ENCODE measurements at regions not wholly inside any gene's neighbourhood (a gene's known extent, or its start where the extent isn't known, plus 50 kb on each side); places are given as distances from the start of the nearest gene placed in this dataset.
"Not testable (repeated sequence)": the region's sequence is repeated elsewhere in the genome, so short reads cannot be mapped to it uniquely, and the experiment has no call there.

- DNase-seq (ENCODE audit: low spot score in 2 of 2) (no peak), ATAC-seq (replicated peaks; ENCODE audit: extremely low read depth, poor library complexity, severe bottlenecking) (no peak)
- Mint-ChIP-seq H3K4me1 (no peaks in the 10 kb centered on the region), H3K9me3 (no peaks in the 10 kb centered on the region), H3K4me3 (no peak overlapping the region), H3K27ac (ENCODE audit: low read depth) (no peak overlapping the region), H3K27me3 (peaks cover 66% of the 10 kb centered on the region), H3K36me3 (ENCODE audit: insufficient read depth) (no peaks in the 10 kb centered on the region)
These were observed 84.1 kb upstream of the CPHXL start for GRCh38 chr16:75810342-75810741.

DNA sequence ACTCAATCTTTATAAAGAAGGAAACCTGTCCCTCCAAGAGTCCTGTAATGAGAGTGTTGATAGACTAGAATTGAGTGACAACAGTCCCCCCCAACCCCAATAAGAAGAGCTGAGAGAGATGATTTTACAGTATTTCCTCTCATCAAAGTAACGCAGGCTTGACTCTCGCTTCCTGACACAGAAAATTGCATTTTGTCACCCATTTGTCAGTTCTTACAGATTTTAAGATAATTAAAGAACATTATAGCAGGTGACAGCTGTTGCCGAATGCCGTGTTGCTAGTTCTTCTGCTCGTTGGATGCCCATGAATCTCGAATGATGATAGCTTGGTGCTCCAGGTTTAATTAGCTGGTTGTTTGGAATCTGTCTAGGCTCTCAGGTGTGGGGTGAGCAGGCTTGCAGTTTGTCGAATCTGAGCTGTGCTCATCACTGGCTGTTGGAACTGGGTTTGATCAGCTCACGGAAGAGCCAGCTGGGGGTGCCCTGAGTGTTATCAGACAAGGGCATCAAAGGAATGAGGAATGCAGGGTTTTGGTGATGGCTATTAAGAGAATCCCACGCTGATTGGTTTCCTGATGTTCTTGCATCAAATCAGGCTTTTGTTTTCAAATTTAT is 84.8 kb upstream of the CPHXL start:
- ATAC-seq (replicated peaks; ENCODE audit: extremely low read depth, poor library complexity, severe bottlenecking) (no peak), DNase-seq (ENCODE audit: low spot score in 2 of 2) (no peak)
- Mint-ChIP-seq H3K4me1 (no peaks in the 10 kb centered on the region), H3K27me3 (peaks cover 61% of the 10 kb centered on the region), H3K36me3 (ENCODE audit: insufficient read depth) (no peaks in the 10 kb centered on the region), H3K27ac (ENCODE audit: low read depth) (no peak overlapping the region), H3K9me3 (no peaks in the 10 kb centered on the region), H3K4me3 (no peak overlapping the region)

DNA sequence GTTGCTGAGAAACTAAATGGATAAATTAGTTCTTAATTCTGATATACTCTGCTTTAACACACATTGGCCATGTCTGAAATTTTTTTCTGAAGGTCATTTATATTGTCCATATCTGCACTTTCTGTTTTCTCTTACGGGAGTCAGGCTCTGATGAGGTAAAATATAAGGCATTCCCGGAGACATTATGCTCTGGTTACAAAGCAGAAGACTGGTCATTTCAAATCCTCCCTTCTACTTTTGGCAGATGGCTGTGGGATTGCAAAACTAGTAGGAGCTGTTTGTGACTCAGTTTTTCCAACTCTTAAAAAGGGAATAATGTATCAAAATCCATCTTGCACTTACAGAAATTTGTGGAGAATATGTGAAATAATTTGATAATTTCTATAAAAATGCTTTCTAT is 92.2 kb upstream of the CPHXL start:
- no peak for DNase-seq (ENCODE audit: low spot score in 2 of 2)
- Mint-ChIP-seq H3K9me3 (no peaks in the 10 kb centered on the region), H3K4me1 (no peaks in the 10 kb centered on the region), H3K4me3 (no peak overlapping the region), H3K27me3 (peaks cover 40% of the 10 kb centered on the region), H3K36me3 (ENCODE audit: insufficient read depth) (no peaks in the 10 kb centered on the region), H3K27ac (ENCODE audit: low read depth) (no peak overlapping the region)
- ATAC-seq (replicated peaks; ENCODE audit: extremely low read depth, poor library complexity, severe bottlenecking), result no peak

DNA sequence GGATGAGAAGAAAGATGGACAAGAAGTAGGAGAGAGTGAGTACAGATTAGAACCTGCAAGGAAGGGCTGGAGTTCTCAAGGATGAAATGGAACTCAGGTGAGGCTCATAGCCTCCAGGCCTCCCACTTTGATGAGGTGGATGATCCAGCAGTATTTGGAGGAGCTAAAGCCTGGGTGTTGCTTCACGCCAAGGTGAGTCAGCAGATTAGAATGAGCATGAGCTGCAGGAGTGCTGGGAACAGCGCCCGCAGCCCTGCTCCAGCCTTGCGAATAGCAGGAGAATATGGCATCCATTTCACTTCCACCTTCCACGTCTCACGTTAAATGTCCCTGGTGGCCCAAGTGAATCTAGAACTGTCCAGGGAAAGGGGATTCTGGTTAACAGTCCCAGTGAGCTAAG is 94.4 kb upstream of the CPHXL start:
- no peak overlapping the region for H3K4me3 Mint-ChIP-seq
- ATAC-seq (replicated peaks; ENCODE audit: extremely low read depth, poor library complexity, severe bottlenecking), result no peak
- DNase-seq (ENCODE audit: low spot score in 2 of 2), result no peak
- no peaks in the 10 kb centered on the region for H3K4me1 Mint-ChIP-seq
- no peaks in the 10 kb centered on the region for H3K36me3 Mint-ChIP-seq (ENCODE audit: insufficient read depth)
- no peak overlapping the region for H3K27ac Mint-ChIP-seq (ENCODE audit: low read depth)
- peaks cover 21% of the 10 kb centered on the region for H3K27me3 Mint-ChIP-seq
- no peaks in the 10 kb centered on the region for H3K9me3 Mint-ChIP-seq

GRCh38 chr16:75821117-75821516 is 94.8 kb upstream of the CPHXL start:
- Mint-ChIP-seq H3K27me3 (peaks cover 19% of the 10 kb centered on the region), H3K4me3 (no peak overlapping the region), H3K4me1 (no peaks in the 10 kb centered on the region), H3K9me3 (no peaks in the 10 kb centered on the region), H3K27ac (ENCODE audit: low read depth) (no peak overlapping the region), H3K36me3 (ENCODE audit: insufficient read depth) (no peaks in the 10 kb centered on the region)
- DNase-seq (ENCODE audit: low spot score in 2 of 2) (no peak), ATAC-seq (replicated peaks; ENCODE audit: extremely low read depth, poor library complexity, severe bottlenecking) (no peak)

- H3K4me1 Mint-ChIP-seq; DNase-seq (ENCODE audit: low spot score in 2 of 2); H3K36me3 Mint-ChIP-seq (ENCODE audit: insufficient read depth); H3K4me3 Mint-ChIP-seq; ATAC-seq (replicated peaks; ENCODE audit: extremely low read depth, poor library complexity, severe bottlenecking); H3K27ac Mint-ChIP-seq (ENCODE audit: low read depth): not testable (repeated sequence)
- Mint-ChIP-seq H3K27me3 (peaks cover 20% of the 10 kb centered on the region), H3K9me3 (peaks cover 16% of the 10 kb centered on the region)
These were observed 99.5 kb upstream of the CPHXL start for GRCh38 chr16:75825750-75826149.

GRCh38 chr16:75827372-75828038 is 101.2 kb upstream of the CPHXL start:
- not testable (repeated sequence) for H3K36me3 Mint-ChIP-seq (ENCODE audit: insufficient read depth); ATAC-seq (replicated peaks; ENCODE audit: extremely low read depth, poor library complexity, severe bottlenecking); DNase-seq (ENCODE audit: low spot score in 2 of 2); H3K27ac Mint-ChIP-seq (ENCODE audit: low read depth); H3K4me1 Mint-ChIP-seq; H3K4me3 Mint-ChIP-seq
- peaks cover 21% of the 10 kb centered on the region for H3K9me3 Mint-ChIP-seq
- H3K27me3 Mint-ChIP-seq, result peaks cover 28% of the 10 kb centered on the region

DNA sequence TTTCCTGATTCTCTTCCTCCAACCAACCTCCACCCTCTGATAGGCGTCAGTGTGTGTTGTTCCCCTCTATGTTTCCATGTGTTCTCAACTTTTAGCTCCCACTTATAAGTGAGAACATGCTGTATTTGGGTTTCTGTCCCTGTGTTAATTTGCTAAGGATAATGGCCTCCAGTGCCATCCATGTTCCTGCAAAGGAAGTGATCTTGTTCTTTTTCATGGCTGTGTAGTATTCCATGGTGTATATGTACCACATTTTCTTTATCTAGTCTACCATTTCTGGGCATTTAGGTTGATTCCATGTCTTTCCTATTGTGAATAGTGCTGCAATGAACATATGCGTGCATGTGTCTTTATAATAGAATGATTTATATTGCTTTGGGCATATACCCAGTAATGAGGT is 107.1 kb upstream of the CPHXL start:
- H3K27ac Mint-ChIP-seq (ENCODE audit: low read depth); H3K4me3 Mint-ChIP-seq; DNase-seq (ENCODE audit: low spot score in 2 of 2); H3K4me1 Mint-ChIP-seq; ATAC-seq (replicated peaks; ENCODE audit: extremely low read depth, poor library complexity, severe bottlenecking); H3K36me3 Mint-ChIP-seq (ENCODE audit: insufficient read depth): not testable (repeated sequence)
- H3K27me3 Mint-ChIP-seq, result peaks cover 45% of the 10 kb centered on the region
- peaks cover 22% of the 10 kb centered on the region for H3K9me3 Mint-ChIP-seq

- peaks cover 9% of the 10 kb centered on the region for H3K9me3 Mint-ChIP-seq
- H3K4me1 Mint-ChIP-seq, result no peaks in the 10 kb centered on the region
- no peaks in the 10 kb centered on the region for H3K36me3 Mint-ChIP-seq (ENCODE audit: insufficient read depth)
- no peak for DNase-seq (ENCODE audit: low spot score in 2 of 2)
- no peak overlapping the region for H3K4me3 Mint-ChIP-seq
- no peak overlapping the region for H3K27ac Mint-ChIP-seq (ENCODE audit: low read depth)
- peaks cover 17% of the 10 kb centered on the region for H3K27me3 Mint-ChIP-seq
- no peak for ATAC-seq (replicated peaks; ENCODE audit: extremely low read depth, poor library complexity, severe bottlenecking)
These were observed 110.2 kb upstream of the CPHXL start for GRCh38 chr16:75836347-75837010.

GRCh38 chr16:75837264-75837663 is 111.0 kb upstream of the CPHXL start:
- H3K9me3 Mint-ChIP-seq, result peaks cover 9% of the 10 kb centered on the region
- no peak overlapping the region for H3K4me3 Mint-ChIP-seq
- no peak overlapping the region for H3K27ac Mint-ChIP-seq (ENCODE audit: low read depth)
- H3K27me3 Mint-ChIP-seq, result peaks cover 17% of the 10 kb centered on the region
- H3K4me1 Mint-ChIP-seq, result no peaks in the 10 kb centered on the region
- no peak for DNase-seq (ENCODE audit: low spot score in 2 of 2)
- ATAC-seq (replicated peaks; ENCODE audit: extremely low read depth, poor library complexity, severe bottlenecking), result no peak
- no peaks in the 10 kb centered on the region for H3K36me3 Mint-ChIP-seq (ENCODE audit: insufficient read depth)

DNA sequence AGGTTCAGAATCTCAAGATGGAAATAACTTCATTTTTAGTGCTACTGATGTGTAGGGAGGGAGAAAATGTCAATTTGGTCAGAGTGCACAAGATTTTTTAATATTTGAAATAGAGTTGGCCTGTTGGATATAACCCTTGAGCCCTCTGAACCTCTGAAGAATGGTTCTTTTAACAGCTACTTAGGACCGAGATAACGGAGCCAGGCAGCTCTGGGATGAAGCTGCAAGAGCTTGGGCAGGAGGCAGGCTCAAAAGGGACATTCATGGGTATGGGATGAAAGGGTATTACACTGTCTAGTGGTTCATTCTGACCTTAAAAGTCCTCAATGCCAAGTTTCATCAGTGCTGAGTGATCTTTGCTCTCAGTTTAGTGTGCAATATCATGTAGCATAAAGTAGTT is 111.4 kb upstream of the CPHXL start:
- Mint-ChIP-seq H3K27ac (ENCODE audit: low read depth) (no peak overlapping the region), H3K9me3 (peaks cover 9% of the 10 kb centered on the region), H3K36me3 (ENCODE audit: insufficient read depth) (no peaks in the 10 kb centered on the region), H3K4me3 (no peak overlapping the region), H3K4me1 (no peaks in the 10 kb centered on the region), H3K27me3 (peaks cover 17% of the 10 kb centered on the region)
- no peak for DNase-seq (ENCODE audit: low spot score in 2 of 2)
- no peak for ATAC-seq (replicated peaks; ENCODE audit: extremely low read depth, poor library complexity, severe bottlenecking)

DNA sequence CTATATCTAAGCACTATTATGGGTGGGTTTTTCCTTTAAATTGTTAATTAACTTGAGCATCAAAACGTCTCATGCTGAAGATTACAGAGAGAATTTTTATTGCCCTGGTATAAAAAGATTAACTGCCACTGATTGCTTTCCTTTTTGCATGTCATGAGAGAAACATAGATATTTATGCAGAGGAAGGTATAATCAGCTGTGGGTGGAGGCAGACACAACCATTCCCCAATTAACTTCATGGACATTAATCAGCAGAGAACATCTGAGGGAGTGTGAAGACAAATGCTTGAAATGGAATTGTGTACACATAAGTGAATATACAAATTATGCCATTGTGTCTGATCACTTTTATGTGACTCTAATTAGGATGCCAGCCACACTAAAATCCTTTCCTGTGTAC is 115.2 kb upstream of the CPHXL start:
- Mint-ChIP-seq H3K9me3 (no peaks in the 10 kb centered on the region), H3K4me1 (no peaks in the 10 kb centered on the region), H3K27me3 (no peaks in the 10 kb centered on the region), H3K36me3 (ENCODE audit: insufficient read depth) (no peaks in the 10 kb centered on the region), H3K27ac (ENCODE audit: low read depth) (no peak overlapping the region), H3K4me3 (no peak overlapping the region)
- DNase-seq (ENCODE audit: low spot score in 2 of 2) (no peak), ATAC-seq (replicated peaks; ENCODE audit: extremely low read depth, poor library complexity, severe bottlenecking) (no peak)

GRCh38 chr16:75847172-75847571 is 120.9 kb upstream of the CPHXL start:
- peaks cover 5% of the 10 kb centered on the region for H3K9me3 Mint-ChIP-seq
- ATAC-seq (replicated peaks; ENCODE audit: extremely low read depth, poor library complexity, severe bottlenecking), result no peak
- H3K27me3 Mint-ChIP-seq, result peaks cover 27% of the 10 kb centered on the region
- no peak overlapping the region for H3K27ac Mint-ChIP-seq (ENCODE audit: low read depth)
- DNase-seq (ENCODE audit: low spot score in 2 of 2), result no peak
- H3K36me3 Mint-ChIP-seq (ENCODE audit: insufficient read depth), result peaks cover 3% of the 10 kb centered on the region
- no peak overlapping the region for H3K4me3 Mint-ChIP-seq
- H3K4me1 Mint-ChIP-seq, result no peaks in the 10 kb centered on the region

All from central memory CD8-positive, alpha-beta T cell (primary cell).